B cell (primary cell): ENCODE measurements at regions not wholly inside any gene's neighbourhood (a gene's known extent, or its start where the extent isn't known, plus 50 kb on each side); places are given as distances from the start of the nearest gene placed in this dataset.

Source experiments
- ATAC-seq: fragments of 200-7000 bp; cut with Tn5 transposase; one replicate; pipeline ENCODE4 v1.10.0; 2021; ENCODE audit warnings: low read depth, mild to moderate bottlenecking, moderate number of reproducible peaks, moderate library complexity
- CTCF ChIA-PET: fragments of 350-600 bp; sonication (Branson Sonifier 250); formaldehyde crosslinking; loops from one replicate; lab custom pipeline; 2021; ENCODE audit warnings: antibody characterized with exemption, inconsistent platforms; lab: Charles Lee
- POLR2A ChIA-PET: fragments of 350-600 bp; sonication (Branson Sonifier 250); formaldehyde crosslinking; loops from one replicate; lab custom pipeline; 2021; ENCODE audit warnings: antibody characterized with exemption; lab: Charles Lee
- DNase-seq: peaks from one replicate; pipeline ENCODE4 v3.0.0; 2013
- H2AFZ ChIP-seq: 2 replicates; pipeline ENCODE4 v1.6.1; 2012; ENCODE audit warnings: mild to moderate bottlenecking, low read depth, low read length; ENCODE audit not compliant: insufficient read depth, poor library complexity, severe bottlenecking
- H3K27ac ChIP-seq, 2 donors: 1 replicate in 1 of 2; 2 replicates in 1 of 2; pipeline ENCODE4 v1.5.1; 2012 to 2013; ENCODE audit warnings: low read length in 2 of 2, mild to moderate bottlenecking in 2 of 2, moderate library complexity in 1 of 2
- H3K27me3 ChIP-seq, 4 experiments: fragments of 200-600 bp in 1 of 4; sonication (generic) in 1 of 4; replicated peaks in 1 of 4; 1 replicate in 2 of 4; 2 replicates in 2 of 4; pipeline versions ENCODE4 v1.6.1 to v1.7.0; 2013 to 2016; ENCODE audit warnings: low read length in 3 of 4, mild to moderate bottlenecking in 2 of 4, mixed read lengths in 1 of 4, moderate library complexity in 1 of 4; ENCODE audit not compliant: insufficient read depth in 4 of 4, control insufficient read depth in 3 of 4; ENCODE audit errors: control extremely low read depth in 1 of 4
- H3K36me3 ChIP-seq, 2 experiments: replicated peaks in 1 of 2; 1 replicate in 1 of 2; 2 replicates in 1 of 2; pipeline versions ENCODE4 v1.6.1 to v1.7.1; 2013; ENCODE audit warnings: low read length in 1 of 2; ENCODE audit not compliant: insufficient read depth in 2 of 2, control insufficient read depth in 1 of 2; ENCODE audit errors: control extremely low read depth in 1 of 2, extremely low read depth in 1 of 2
- H3K4me1 ChIP-seq, 2 donors: fragments of 200-600 bp in 1 of 2; sonication (generic) in 1 of 2; 1 replicate in 1 of 2; 2 replicates in 1 of 2; pipeline versions ENCODE4 v1.5.1 to v1.6.1; 2013 to 2017; ENCODE audit warnings: low read length in 2 of 2; ENCODE audit not compliant: control insufficient read depth in 2 of 2, insufficient read depth in 2 of 2
- H3K4me2 ChIP-seq: replicated peaks from 2 replicates; pipeline ENCODE3; 2012; ENCODE audit warnings: mild to moderate bottlenecking, low read depth, low read length; ENCODE audit not compliant: poor library complexity, severe bottlenecking
- H3K4me3 ChIP-seq, 5 experiments: fragments of 200-600 bp in 1 of 5; sonication (generic) in 1 of 5; 1 replicate in 3 of 5; 2 replicates in 2 of 5; pipeline versions ENCODE4 v1.5.1 to v1.7.0; 2011 to 2016; ENCODE audit warnings: low read length in 4 of 5, mild to moderate bottlenecking in 4 of 5, low read depth in 2 of 5, control low read depth in 1 of 5, moderate library complexity in 1 of 5; ENCODE audit not compliant: insufficient read depth in 1 of 5; ENCODE audit errors: control extremely low read depth in 1 of 5, extremely low read depth in 1 of 5
- H3K79me2 ChIP-seq: fragments of 200-600 bp; sonication (generic); one replicate; pipeline ENCODE4 v1.6.0; 2016; ENCODE audit warnings: low read length; ENCODE audit not compliant: control insufficient read depth, insufficient read depth
- H3K9ac ChIP-seq: fragments of 200-600 bp; sonication (generic); 2 replicates; pipeline ENCODE4 v1.6.1; 2017; ENCODE audit warnings: mild to moderate bottlenecking, low read length, moderate library complexity
- H3K9me3 ChIP-seq, 3 donors: one replicate each; pipeline versions ENCODE4 v1.6.1 to v1.7.1; 2013; ENCODE audit warnings: low read length in 2 of 3; ENCODE audit not compliant: control insufficient read depth in 2 of 3, insufficient read depth in 1 of 3; ENCODE audit errors: control extremely low read depth in 1 of 3
- H4K20me1 ChIP-seq: 2 replicates; pipeline ENCODE4 v1.6.0; 2012; ENCODE audit warnings: mild to moderate bottlenecking, low read length; ENCODE audit not compliant: insufficient read depth, control insufficient read depth, poor library complexity, severe bottlenecking
- H3K27ac Mint-ChIP-seq: one replicate; pipeline ENCODE4 v1.8.0; 2021; ENCODE audit warnings: mixed read lengths
- H3K27me3 Mint-ChIP-seq: one replicate; pipeline ENCODE4 v1.8.0; 2021; ENCODE audit warnings: mixed read lengths
- H3K4me1 Mint-ChIP-seq: one replicate; pipeline ENCODE4 v1.8.0; 2021; ENCODE audit warnings: mixed read lengths
- H3K4me3 Mint-ChIP-seq: one replicate; pipeline ENCODE4 v1.8.0; 2021; ENCODE audit warnings: mixed read lengths
- H3K9me3 Mint-ChIP-seq: one replicate; pipeline ENCODE4 v1.8.0; 2022; ENCODE audit warnings: mixed read lengths; ENCODE audit not compliant: insufficient read depth
- CTCF ChIP-seq: fragments of 200-600 bp; IDR thresholded peaks from one replicate; pipeline ENCODE4 v1.8.0; 2022; ENCODE audit warnings: antibody characterized with exemption, mild to moderate bottlenecking
- EZH2 ChIP-seq: IDR thresholded peaks from 2 replicates; pipeline ENCODE4 v1.6.1; 2012; ENCODE audit warnings: borderline replicate concordance, low read depth, mild to moderate bottlenecking, moderate library complexity, low read length; ENCODE audit not compliant: insufficient read depth, poor library complexity, severe bottlenecking
- WGBS: methylation state at CpG from one replicate; pipeline ENCODE4 v1.1.5; 2013; ENCODE audit warnings: missing lambda C conversion rate; ENCODE audit not compliant: insufficient coverage; 5-methylcytosine and 5-hydroxymethylcytosine counted together
- intact Hi-C: fragments of 100-400 bp; cut with micrococcal nuclease; formaldehyde crosslinking; loops from one replicate; pipeline ENCODE4 v1.10.0; 2022

GRCh38 chr2:236663287-236664101, 93.9 kb downstream of the ACKR3 start:
- Mint-ChIP-seq H3K4me3 (no peak overlapping the region), H3K27ac (no peak overlapping the region), H3K27me3 (peaks cover 46% of the 10 kb centered on the region), H3K4me1 (no peaks in the 10 kb centered on the region), H3K9me3 (no peaks in the 10 kb centered on the region)
- WGBS: 95% methylated on average over 11 of the region's 17 CpGs
- no peak for ATAC-seq
- peaks cover 0 to 9% (median 0%) of the 10 kb centered on the region in 4 experiments for H3K27me3 ChIP-seq
- intact Hi-C loops: no loop called here
- CTCF ChIA-PET: interaction anchor here (1.2 kb wide), 1 partner anchor 94 kb away, joined by 4 read pairs; the partner anchor contains the start of gene ACKR3
- POLR2A ChIA-PET: no interaction called here
- H3K4me1 ChIP-seq: no peaks in the 10 kb centered on the region
- H3K36me3 ChIP-seq: no peaks in the 10 kb centered on the region
- TF ChIP-seq CTCF (no peak), EZH2 (no peak)
- peaks cover 0 to 8% (median 0%) of the 10 kb centered on the region in 3 donors for H3K9me3 ChIP-seq
- no peak overlapping the region for H3K27ac ChIP-seq
- H3K9ac ChIP-seq: no peak overlapping the region
- no peaks in the 10 kb centered on the region for H4K20me1 ChIP-seq
- no peak overlapping the region for H3K4me3 ChIP-seq
- no peak for DNase-seq
- no peaks in the 10 kb centered on the region for H3K79me2 ChIP-seq
- H2AFZ ChIP-seq: no peak overlapping the region
- no peak overlapping the region for H3K4me2 ChIP-seq

DNA sequence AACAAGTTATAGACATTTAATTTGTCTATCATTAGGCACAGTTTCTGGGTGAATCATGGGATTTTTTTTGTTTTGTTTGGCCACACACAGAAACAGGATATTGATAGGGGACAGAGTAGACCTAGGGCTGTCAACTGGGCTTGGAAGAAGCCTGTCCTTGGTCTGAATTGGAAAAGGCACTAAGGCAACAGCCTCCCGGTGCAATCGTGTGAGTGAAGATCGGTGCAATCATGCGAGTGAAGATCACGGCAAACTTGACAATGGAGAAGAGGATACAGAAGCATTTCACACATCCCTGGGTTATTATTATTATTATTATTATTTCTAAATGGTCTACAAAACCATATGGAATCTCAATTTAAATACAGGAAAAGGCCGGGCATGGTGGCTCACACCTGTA, 94.5 kb downstream of the ACKR3 start:
- no peak overlapping the region for H3K9ac ChIP-seq
- H3K4me1 ChIP-seq: no peaks in the 10 kb centered on the region
- peaks cover 42% of the 10 kb centered on the region for H3K27me3 Mint-ChIP-seq
- peaks cover 0 to 7% (median 0%) of the 10 kb centered on the region in 3 donors for H3K9me3 ChIP-seq
- intact Hi-C loops: no loop called here
- POLR2A ChIA-PET: no interaction called here
- H3K36me3 ChIP-seq: no peaks in the 10 kb centered on the region
- no peaks in the 10 kb centered on the region for H4K20me1 ChIP-seq
- no peak overlapping the region for H3K27ac Mint-ChIP-seq
- no peak overlapping the region for H3K4me3 Mint-ChIP-seq
- peaks cover 0 to 9% (median 0%) of the 10 kb centered on the region in 4 experiments for H3K27me3 ChIP-seq
- DNase-seq: no peak
- H2AFZ ChIP-seq: no peak overlapping the region
- no peak overlapping the region for H3K4me2 ChIP-seq
- no CpG with 5 or more reads among the region's 6 CpGs for WGBS
- no peak overlapping the region for H3K4me3 ChIP-seq
- no peak overlapping the region for H3K27ac ChIP-seq
- H3K9me3 Mint-ChIP-seq: no peaks in the 10 kb centered on the region
- H3K4me1 Mint-ChIP-seq: no peaks in the 10 kb centered on the region
- TF ChIP-seq CTCF (no peak), EZH2 (no peak)
- CTCF ChIA-PET: no interaction called here
- no peak for ATAC-seq
- no peaks in the 10 kb centered on the region for H3K79me2 ChIP-seq
